Dedifferentiated amniotic fluid mesenchymal stem cell (primary cell): ENCODE measurements at regions not wholly inside any gene's neighbourhood (a gene's known extent, or its start where the extent isn't known, plus 50 kb on each side); places are given as distances from the start of the nearest gene placed in this dataset.

Experiments used
- DNase-seq: peaks from one replicate; pipeline ENCODE4 v3.0.0-alpha.2; 2016; ENCODE audit errors: extremely low spot score

- DNase-seq, result no peak
Measured at GRCh38 chr7:22624781-22625180, 102.2 kb upstream of the IL6 start.

GRCh38 chr7:22622116-22622785 is 104.7 kb upstream of the IL6 start:
- no peak for DNase-seq

GRCh38 chr7:22618528-22618927 is 108.5 kb upstream of the IL6 start:
- no peak for DNase-seq

GRCh38 chr7:22617166-22617565 is 109.8 kb upstream of the IL6 start:
- no peak for DNase-seq

GRCh38 chr7:22613496-22613895 is 113.5 kb upstream of the IL6 start:
- DNase-seq, result no peak

GRCh38 chr7:22612776-22613175 is 112.8 kb upstream of the STEAP1B start:
- no peak for DNase-seq

GRCh38 chr7:22611758-22612079 is 111.7 kb upstream of the STEAP1B start:
- no peak for DNase-seq

- DNase-seq, result peak; percentile 44
Measured at GRCh38 chr7:22610951-22611757, 111.2 kb upstream of the STEAP1B start.

GRCh38 chr7:22610263-22610662 is 110.3 kb upstream of the STEAP1B start:
- no peak for DNase-seq

GRCh38 chr7:22607180-22607579 is 107.2 kb upstream of the STEAP1B start:
- DNase-seq, result no peak

GRCh38 chr7:22604246-22604645 is 104.3 kb upstream of the STEAP1B start:
- no peak for DNase-seq

- no peak for DNase-seq
Measured at GRCh38 chr7:22601812-22602565, 102.0 kb upstream of the STEAP1B start.

- DNase-seq, result no peak
Measured at GRCh38 chr7:22601408-22601807, 101.4 kb upstream of the STEAP1B start.

GRCh38 chr7:22601003-22601402 is 101.0 kb upstream of the STEAP1B start:
- DNase-seq, result no peak

GRCh38 chr7:22598318-22598920 is 98.4 kb upstream of the STEAP1B start:
- no peak for DNase-seq

- DNase-seq, result no peak
Measured at GRCh38 chr7:22597844-22598243, 97.9 kb upstream of the STEAP1B start.

- DNase-seq, result no peak
Measured at GRCh38 chr7:22596763-22597400, 96.9 kb upstream of the STEAP1B start.

- no peak for DNase-seq
Measured at GRCh38 chr7:22594020-22594419, 94.0 kb upstream of the STEAP1B start.

- DNase-seq, result no peak
Measured at GRCh38 chr7:22591271-22591670, 91.3 kb upstream of the STEAP1B start.

GRCh38 chr7:22589641-22590201 is 89.7 kb upstream of the STEAP1B start:
- DNase-seq, result peak; percentile 60

- no peak for DNase-seq
Measured at GRCh38 chr7:22588351-22588750, 88.4 kb upstream of the STEAP1B start.

GRCh38 chr7:22587322-22587721 is 87.3 kb upstream of the STEAP1B start:
- no peak for DNase-seq
